HUES64 (cell line): ENCODE measurements at regions not wholly inside any gene's neighbourhood (a gene's known extent, or its start where the extent isn't known, plus 50 kb on each side); places are given as distances from the start of the nearest gene placed in this dataset.

Source experiments
- H3K27ac ChIP-seq: 2 replicates; pipeline ENCODE4 v1.7.0; 2013; ENCODE audit warnings: low read depth, low read length, inconsistent platforms
- H3K27me3 ChIP-seq: 2 replicates; pipeline ENCODE4 v1.6.1; 2013; ENCODE audit warnings: mild to moderate bottlenecking, low read length; ENCODE audit not compliant: insufficient read depth
- H3K36me3 ChIP-seq: 2 replicates; pipeline ENCODE4 v1.6.1; 2013; ENCODE audit warnings: mild to moderate bottlenecking, low read length; ENCODE audit not compliant: insufficient read depth
- H3K4me1 ChIP-seq: 2 replicates; pipeline ENCODE4 v1.6.1; 2013; ENCODE audit warnings: mild to moderate bottlenecking, low read length, moderate library complexity; ENCODE audit not compliant: insufficient read depth
- H3K4me3 ChIP-seq: 2 replicates; pipeline ENCODE4 v1.5.1; 2013; ENCODE audit warnings: mild to moderate bottlenecking, low read length, moderate library complexity
- H3K9ac ChIP-seq: 2 replicates; pipeline ENCODE4 v1.6.1; 2013; ENCODE audit warnings: mild to moderate bottlenecking, low read depth, low read length
- H3K9me3 ChIP-seq: 2 replicates; pipeline ENCODE4 v1.6.1; 2013; ENCODE audit warnings: low read depth, low read length; ENCODE audit not compliant: insufficient read depth
- WGBS: fragments of 150-250, 120-280 bp; methylation state at CpG from one replicate; pipeline ENCODE4 v1.1.7; 2013; ENCODE audit warnings: missing lambda C conversion rate; 5-methylcytosine and 5-hydroxymethylcytosine counted together

- Histone ChIP-seq H3K4me1 (no peaks in the 10 kb centered on the region), H3K36me3 (no peaks in the 10 kb centered on the region), H3K27ac (no peak overlapping the region), H3K9me3 (peaks cover 2% of the 10 kb centered on the region; the same call in 1 of the 2 replicates), H3K4me3 (no peak overlapping the region), H3K9ac (no peak overlapping the region), H3K27me3 (no peaks in the 10 kb centered on the region)
- WGBS = 95% methylated on average over 9 of the region's 9 CpGs
These were observed 754.7 kb downstream of the BCL11A start for GRCh38 chr2:59798687-59799232.

GRCh38 chr2:59791004-59791618 lies 762.3 kb downstream of the BCL11A start:
- Histone ChIP-seq H3K9me3 (peaks cover 2% of the 10 kb centered on the region; the same call in 1 of the 2 replicates), H3K9ac (no peak overlapping the region), H3K36me3 (no peaks in the 10 kb centered on the region), H3K27ac (no peak overlapping the region), H3K4me1 (peaks cover 36% of the 10 kb centered on the region), H3K4me3 (no peak overlapping the region), H3K27me3 (no peaks in the 10 kb centered on the region)
- 94% methylated on average over 12 of the region's 12 CpGs for WGBS

GRCh38 chr2:59790186-59791003 lies 763.1 kb downstream of the BCL11A start:
- peaks cover 2% of the 10 kb centered on the region; the same call in 1 of the 2 replicates for H3K9me3 ChIP-seq
- H3K4me3 ChIP-seq = 0 out of 2 replicates have a peak overlapping the region, but pooled peaks have one; percentile 8
- H3K27me3 ChIP-seq = no peaks in the 10 kb centered on the region
- H3K36me3 ChIP-seq = no peaks in the 10 kb centered on the region
- H3K27ac ChIP-seq = peak overlapping the region; percentile 3; the same call in 1 of the 2 replicates
- WGBS = 83% methylated on average over 11 of the region's 11 CpGs
- H3K4me1 ChIP-seq = peaks cover 36% of the 10 kb centered on the region
- no peak overlapping the region for H3K9ac ChIP-seq

- H3K9me3 ChIP-seq = peaks cover under 1% of the 10 kb centered on the region; the same call in 1 of the 2 replicates
- H3K27ac ChIP-seq = no peak overlapping the region; the same call in 1 of the 2 replicates
- no peaks in the 10 kb centered on the region for H3K27me3 ChIP-seq
- 30% methylated on average over 2 of the region's 2 CpGs for WGBS
- H3K36me3 ChIP-seq = no peaks in the 10 kb centered on the region
- H3K9ac ChIP-seq = no peak overlapping the region
- peaks cover 36% of the 10 kb centered on the region for H3K4me1 ChIP-seq
- 0 out of 2 replicates have a peak overlapping the region, but pooled peaks have one; percentile 8 for H3K4me3 ChIP-seq
These were observed 763.9 kb downstream of the BCL11A start for GRCh38 chr2:59789523-59789922.

- Histone ChIP-seq H3K27ac (no peak overlapping the region), H3K4me3 (no peak overlapping the region)
These were observed 766.4 kb downstream of the BCL11A start for GRCh38 chr2:59787095-59787494.

GRCh38 chr2:59786684-59787083 lies 766.8 kb downstream of the BCL11A start:
- H3K9ac ChIP-seq = no peak overlapping the region
- WGBS = 89% methylated on average over 1 of the region's 1 CpG
- H3K36me3 ChIP-seq = no peaks in the 10 kb centered on the region
- H3K27me3 ChIP-seq = no peaks in the 10 kb centered on the region
- H3K9me3 ChIP-seq = no peaks in the 10 kb centered on the region
- peaks cover 36% of the 10 kb centered on the region for H3K4me1 ChIP-seq
- H3K4me3 ChIP-seq = no peak overlapping the region
- H3K27ac ChIP-seq = no peak overlapping the region

More at GRCh38 chr2:59787095-59787494, 766.4 kb downstream of the BCL11A start:
- 94% methylated on average over 3 of the region's 3 CpGs for WGBS
- no peak overlapping the region for H3K9ac ChIP-seq
- no peaks in the 10 kb centered on the region for H3K9me3 ChIP-seq
- no peaks in the 10 kb centered on the region for H3K36me3 ChIP-seq
- no peaks in the 10 kb centered on the region for H3K27me3 ChIP-seq
- peaks cover 36% of the 10 kb centered on the region for H3K4me1 ChIP-seq

- Histone ChIP-seq H3K27ac (no peak overlapping the region), H3K4me3 (no peak overlapping the region), H3K9me3 (no peaks in the 10 kb centered on the region), H3K36me3 (no peaks in the 10 kb centered on the region), H3K4me1 (no peaks in the 10 kb centered on the region), H3K9ac (no peak overlapping the region), H3K27me3 (no peaks in the 10 kb centered on the region)
These were observed 773.9 kb downstream of the BCL11A start for GRCh38 chr2:59779571-59779970.

- Histone ChIP-seq H3K9me3 (no peaks in the 10 kb centered on the region), H3K4me1 (no peaks in the 10 kb centered on the region)
- 96% methylated on average over 3 of the region's 3 CpGs for WGBS
These were observed 776.3 kb downstream of the BCL11A start for GRCh38 chr2:59777120-59777519.

GRCh38 chr2:59776726-59777008 lies 776.8 kb downstream of the BCL11A start:
- Histone ChIP-seq H3K9ac (no peak overlapping the region), H3K27me3 (no peaks in the 10 kb centered on the region), H3K27ac (no peak overlapping the region), H3K4me3 (no peak overlapping the region), H3K36me3 (no peaks in the 10 kb centered on the region), H3K4me1 (no peaks in the 10 kb centered on the region), H3K9me3 (no peaks in the 10 kb centered on the region)
- WGBS = 100% methylated on average over 1 of the region's 1 CpG

More at GRCh38 chr2:59777120-59777519, 776.3 kb downstream of the BCL11A start:
- Histone ChIP-seq H3K9ac (no peak overlapping the region), H3K27ac (no peak overlapping the region), H3K27me3 (no peaks in the 10 kb centered on the region), H3K36me3 (no peaks in the 10 kb centered on the region), H3K4me3 (no peak overlapping the region)

- WGBS = 90% methylated on average over 2 of the region's 2 CpGs
- Histone ChIP-seq H3K4me1 (no peaks in the 10 kb centered on the region), H3K27me3 (no peaks in the 10 kb centered on the region), H3K9ac (no peak overlapping the region), H3K9me3 (no peaks in the 10 kb centered on the region), H3K4me3 (no peak overlapping the region), H3K36me3 (no peaks in the 10 kb centered on the region), H3K27ac (no peak overlapping the region)
These were observed 778.5 kb downstream of the BCL11A start for GRCh38 chr2:59774821-59775433.

- 95% methylated on average over 1 of the region's 2 CpGs for WGBS
- Histone ChIP-seq H3K36me3 (no peaks in the 10 kb centered on the region), H3K9ac (no peak overlapping the region), H3K4me1 (peaks cover 6% of the 10 kb centered on the region; the same call in 1 of the 2 replicates), H3K27me3 (no peaks in the 10 kb centered on the region), H3K4me3 (no peak overlapping the region), H3K9me3 (no peaks in the 10 kb centered on the region), H3K27ac (no peak overlapping the region)
These were observed 782.8 kb downstream of the BCL11A start for GRCh38 chr2:59770651-59771050.
